Smooth muscle cell (in vitro differentiated cells): ENCODE measurements at regions not wholly inside any gene's neighbourhood (a gene's known extent, or its start where the extent isn't known, plus 50 kb on each side); places are given as distances from the start of the nearest gene placed in this dataset.

Experiments used
- DNase-seq: peaks from one replicate; lab custom pipeline; 2025; ENCODE audit not compliant: unreplicated experiment; lab: John Stamatoyannopoulos, UW
- H2AFZ ChIP-seq: fragments of 200-600 bp; sonication (generic); 2 replicates; pipeline ENCODE4 v1.6.0; 2016; ENCODE audit warnings: antibody characterized with exemption, low read depth, mild to moderate bottlenecking
- H3F3A ChIP-seq: fragments of 200-600 bp; sonication (generic); 2 replicates; pipeline ENCODE4 v1.6.0; 2017; ENCODE audit warnings: antibody characterized with exemption, low read depth
- H3K27ac ChIP-seq: fragments of 200-600 bp; sonication (generic); 2 replicates; pipeline ENCODE4 v1.5.1; 2016; ENCODE audit warnings: low read depth, mild to moderate bottlenecking
- H3K27me3 ChIP-seq: fragments of 200-600 bp; sonication (generic); 2 replicates; pipeline ENCODE4 v1.6.1; 2016; ENCODE audit warnings: low read depth, mild to moderate bottlenecking
- H3K36me3 ChIP-seq: fragments of 200-600 bp; sonication (generic); 2 replicates; pipeline ENCODE4 v1.5.1; 2016; ENCODE audit warnings: low read depth
- H3K4me1 ChIP-seq: fragments of 200-600 bp; sonication (generic); 2 replicates; pipeline ENCODE4 v1.5.1; 2016; ENCODE audit warnings: low read depth
- H3K4me2 ChIP-seq: fragments of 200-600 bp; sonication (generic); 2 replicates; pipeline ENCODE4 v1.6.0; 2016; ENCODE audit warnings: mild to moderate bottlenecking
- H3K4me3 ChIP-seq: fragments of 200-600 bp; sonication (generic); 2 replicates; pipeline ENCODE4 v1.5.1; 2016; ENCODE audit warnings: mild to moderate bottlenecking
- H3K79me2 ChIP-seq: fragments of 200-600 bp; sonication (generic); 2 replicates; pipeline ENCODE4 v1.6.0; 2016; ENCODE audit warnings: low read depth, mild to moderate bottlenecking
- H3K9ac ChIP-seq: fragments of 200-600 bp; sonication (generic); 2 replicates; pipeline ENCODE4 v1.6.0; 2016; ENCODE audit warnings: low read depth
- H3K9me3 ChIP-seq: fragments of 200-600 bp; sonication (generic); replicated peaks from 2 replicates; pipeline ENCODE4 v1.5.1; 2016; ENCODE audit warnings: low read depth
- H4K20me1 ChIP-seq: fragments of 200-600 bp; sonication (generic); 2 replicates; pipeline ENCODE4 v1.6.0; 2016; ENCODE audit warnings: low read depth
- WGBS: methylation state at CpG from one replicate; pipeline ENCODE4 v1.1.7; 2016; ENCODE audit warnings: low lambda C conversion rate; 5-methylcytosine and 5-hydroxymethylcytosine counted together
- TF ChIP-seq, protein P1 (sequence below): fragments of 200-600 bp; sonication (generic); IDR thresholded peaks from 2 replicates; pipeline ENCODE4 v1.5.1; 2017; ENCODE audit warnings: borderline replicate concordance, mild to moderate bottlenecking, antibody characterized with exemption; ENCODE audit not compliant: insufficient read depth, poor library complexity, severe bottlenecking

DNA sequence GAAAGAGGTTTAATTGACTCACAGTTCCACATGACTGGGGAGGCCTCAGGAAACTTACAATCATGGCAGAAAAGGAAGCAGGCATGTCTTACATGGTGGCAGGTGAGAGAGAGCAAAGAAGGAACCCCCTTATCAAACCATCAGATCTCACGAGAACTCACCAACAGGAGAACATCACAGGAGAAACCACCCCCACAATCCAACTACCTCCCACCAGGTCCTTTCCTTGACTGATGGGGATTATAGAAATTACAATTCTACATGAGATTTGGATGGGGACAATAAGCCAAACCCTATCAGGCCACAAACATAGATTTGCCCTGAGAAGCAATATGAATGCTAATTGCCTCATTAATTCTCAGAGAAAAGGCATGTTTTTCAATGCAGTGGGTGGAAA is 138.2 kb upstream of the RAPGEF2 start:
- 100% methylated on average over 1 of the region's 1 CpG for WGBS

DNA sequence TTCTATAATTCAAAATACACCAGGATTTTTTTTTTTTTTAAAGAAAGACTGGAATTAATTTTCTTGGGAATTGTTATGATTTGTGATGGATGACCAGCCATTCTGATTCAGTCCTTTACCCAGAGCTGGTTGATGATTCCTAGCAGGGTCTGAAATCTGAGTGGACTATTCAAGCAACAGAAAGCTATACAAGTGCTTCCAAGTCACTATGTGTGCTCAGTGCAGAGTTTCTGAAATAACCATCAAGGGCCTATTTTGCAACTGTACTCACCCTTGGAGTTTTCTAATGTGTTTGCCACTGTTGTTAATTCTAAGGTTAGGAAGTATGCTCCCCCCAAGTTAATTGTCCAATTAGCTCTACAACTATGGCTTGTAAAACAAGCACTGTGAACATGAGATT is 137.7 kb upstream of the RAPGEF2 start:
- H3F3A ChIP-seq = no peaks in the 10 kb centered on the region
- no peak for DNase-seq
- H3K9ac ChIP-seq = no peak overlapping the region
- no peaks in the 10 kb centered on the region for H3K4me1 ChIP-seq
- TF ChIP-seq, protein P1, sequence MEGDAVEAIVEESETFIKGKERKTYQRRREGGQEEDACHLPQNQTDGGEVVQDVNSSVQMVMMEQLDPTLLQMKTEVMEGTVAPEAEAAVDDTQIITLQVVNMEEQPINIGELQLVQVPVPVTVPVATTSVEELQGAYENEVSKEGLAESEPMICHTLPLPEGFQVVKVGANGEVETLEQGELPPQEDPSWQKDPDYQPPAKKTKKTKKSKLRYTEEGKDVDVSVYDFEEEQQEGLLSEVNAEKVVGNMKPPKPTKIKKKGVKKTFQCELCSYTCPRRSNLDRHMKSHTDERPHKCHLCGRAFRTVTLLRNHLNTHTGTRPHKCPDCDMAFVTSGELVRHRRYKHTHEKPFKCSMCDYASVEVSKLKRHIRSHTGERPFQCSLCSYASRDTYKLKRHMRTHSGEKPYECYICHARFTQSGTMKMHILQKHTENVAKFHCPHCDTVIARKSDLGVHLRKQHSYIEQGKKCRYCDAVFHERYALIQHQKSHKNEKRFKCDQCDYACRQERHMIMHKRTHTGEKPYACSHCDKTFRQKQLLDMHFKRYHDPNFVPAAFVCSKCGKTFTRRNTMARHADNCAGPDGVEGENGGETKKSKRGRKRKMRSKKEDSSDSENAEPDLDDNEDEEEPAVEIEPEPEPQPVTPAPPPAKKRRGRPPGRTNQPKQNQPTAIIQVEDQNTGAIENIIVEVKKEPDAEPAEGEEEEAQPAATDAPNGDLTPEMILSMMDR = no peak
- no peaks in the 10 kb centered on the region for H4K20me1 ChIP-seq
- no peaks in the 10 kb centered on the region for H3K79me2 ChIP-seq
- H3K27ac ChIP-seq = no peak overlapping the region
- H3K4me2 ChIP-seq = no peak overlapping the region
- no peaks in the 10 kb centered on the region for H3K9me3 ChIP-seq
- no peaks in the 10 kb centered on the region for H3K36me3 ChIP-seq
- H3K4me3 ChIP-seq = no peak overlapping the region
- no peaks in the 10 kb centered on the region for H3K27me3 ChIP-seq
- H2AFZ ChIP-seq = no peak overlapping the region

More for the DNA sequence above, 138.2 kb upstream of the RAPGEF2 start:
- H3K4me1 ChIP-seq = no peaks in the 10 kb centered on the region
- no peaks in the 10 kb centered on the region for H3K36me3 ChIP-seq
- H2AFZ ChIP-seq = no peak overlapping the region
- H3K79me2 ChIP-seq = no peaks in the 10 kb centered on the region
- H4K20me1 ChIP-seq = no peaks in the 10 kb centered on the region
- H3F3A ChIP-seq = no peaks in the 10 kb centered on the region
- H3K27ac ChIP-seq = no peak overlapping the region
- no peak overlapping the region for H3K4me2 ChIP-seq
- H3K9me3 ChIP-seq = no peaks in the 10 kb centered on the region
- TF ChIP-seq, protein P1 = no peak
- no peak for DNase-seq
- H3K27me3 ChIP-seq = no peaks in the 10 kb centered on the region
- H3K9ac ChIP-seq = no peak overlapping the region
- H3K4me3 ChIP-seq = no peak overlapping the region

DNA sequence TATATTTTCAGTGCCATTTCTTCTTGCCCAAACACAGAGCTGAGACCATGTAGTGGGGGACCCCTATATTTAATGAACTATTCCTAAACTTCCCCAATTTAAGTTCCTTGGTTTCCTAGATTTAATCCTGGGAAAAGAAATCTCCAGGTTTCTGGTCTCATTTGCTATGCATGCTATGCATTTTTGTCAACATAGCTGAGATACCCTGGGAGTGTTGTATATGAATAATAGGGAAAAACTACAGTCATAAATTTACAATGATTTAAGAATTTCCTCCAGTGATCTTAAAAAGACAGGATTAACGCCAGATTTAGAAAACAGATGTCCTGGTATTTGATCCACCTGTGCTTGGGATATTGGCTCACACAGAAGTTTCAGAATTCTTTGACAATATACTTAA is 136.8 kb upstream of the RAPGEF2 start:
- Histone ChIP-seq H3K9ac (no peak overlapping the region), H3F3A (no peaks in the 10 kb centered on the region), H3K4me2 (no peak overlapping the region), H3K4me1 (no peaks in the 10 kb centered on the region), H3K27me3 (no peaks in the 10 kb centered on the region), H3K9me3 (no peaks in the 10 kb centered on the region), H3K79me2 (no peaks in the 10 kb centered on the region), H3K36me3 (no peaks in the 10 kb centered on the region), H3K4me3 (no peak overlapping the region), H2AFZ (no peak overlapping the region), H4K20me1 (no peaks in the 10 kb centered on the region), H3K27ac (no peak overlapping the region)
- DNase-seq = no peak
- 69% methylated on average over 1 of the region's 1 CpG for WGBS
- TF ChIP-seq, protein P1 = no peak

DNA sequence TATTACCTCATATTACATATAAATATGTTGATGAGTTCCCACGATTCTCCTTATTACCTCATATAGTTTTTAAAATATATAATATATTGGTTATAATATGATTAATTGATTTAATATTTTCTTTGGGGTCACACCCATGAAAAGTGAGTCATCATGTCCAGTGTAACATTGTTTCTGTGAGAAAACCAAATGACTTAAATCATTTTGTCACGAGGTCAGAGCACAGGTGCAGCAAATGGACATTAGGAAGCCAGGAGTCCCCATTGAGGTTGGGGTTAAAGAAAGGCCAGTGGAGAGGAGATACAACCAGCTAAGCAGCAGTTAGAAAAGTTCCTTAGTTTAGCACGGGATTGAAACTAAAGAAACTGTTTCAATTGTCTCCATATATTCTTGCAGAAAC is 133.9 kb upstream of the RAPGEF2 start:
- Histone ChIP-seq H3K27me3 (no peaks in the 10 kb centered on the region), H3F3A (no peaks in the 10 kb centered on the region), H3K79me2 (no peaks in the 10 kb centered on the region), H4K20me1 (no peaks in the 10 kb centered on the region), H3K4me1 (no peaks in the 10 kb centered on the region), H2AFZ (no peak overlapping the region), H3K4me3 (no peak overlapping the region), H3K4me2 (no peak overlapping the region), H3K9ac (no peak overlapping the region), H3K27ac (no peak overlapping the region), H3K36me3 (no peaks in the 10 kb centered on the region), H3K9me3 (no peaks in the 10 kb centered on the region)
- 94% methylated on average over 3 of the region's 3 CpGs for WGBS
- no peak for DNase-seq
- TF ChIP-seq, protein P1 = no peak
